ENCODE measurements at regions not wholly inside any gene's neighbourhood (a gene's known extent, or its start where the extent isn't known, plus 50 kb on each side); places are given as distances from the start of the nearest gene placed in this dataset.

GRCh38 chr5:68002836-68003235, 212.7 kb upstream of the PIK3R1 start:
- SMC1A ChIA-PET (ENCODE audit: uncharacterized antibody, unreplicated experiment) = no interaction called here
- Histone ChIP-seq H3K27me3 (replicated peaks in 1 of 2; ENCODE audit: control insufficient read depth in 2 of 2, insufficient read depth in 2 of 2, low read length in 1 of 2) (no peaks in the 10 kb centered on the region), H3K79me2 (ENCODE audit: control insufficient read depth, insufficient read depth, low read length) (no peaks in the 10 kb centered on the region), H3K36me3 (ENCODE audit: control insufficient read depth in 2 of 2, insufficient read depth in 2 of 2, low read length in 1 of 2) (no peaks in the 10 kb centered on the region), H3K4me1 (ENCODE audit: control insufficient read depth, insufficient read depth, low read length) (no peaks in the 10 kb centered on the region), H3K9ac (ENCODE audit: control insufficient read depth, insufficient read depth, low read length) (no peak overlapping the region), H3K9me3 (replicated peaks; ENCODE audit: control insufficient read depth, insufficient read depth, low read length) (no peaks in the 10 kb centered on the region), H3K4me2 (ENCODE audit: control insufficient read depth, insufficient read depth) (no peak overlapping the region), H3K4me3 (no peak overlapping the region), H4K20me1 (ENCODE audit: control insufficient read depth, insufficient read depth) (no peaks in the 10 kb centered on the region), H2AFZ (ENCODE audit: control insufficient read depth, low read depth, low read length) (no peak overlapping the region), H3K27ac (ENCODE audit: control insufficient read depth, insufficient read depth) (no peak overlapping the region)
- TF ChIP-seq WRNIP1 (IDR thresholded peaks at IDR 0.05; ENCODE audit: borderline replicate concordance, low read depth, low read length) = no peak
- TF ChIP-seq MAX (IDR thresholded peaks at IDR 0.05; ENCODE audit: low read depth, low read length) = no peak
- TF ChIP-seq SUZ12 (IDR thresholded peaks at IDR 0.05; ENCODE audit: unreplicated experiment) = no peak
- TF ChIP-seq ATF7 (IDR thresholded peaks at IDR 0.05; ENCODE audit: low read depth) = no peak
- intact Hi-C loops (cut with micrococcal nuclease; ENCODE audit: unreplicated experiment) (no loop called here), in situ Hi-C loops (cut with MboI) (no loop called here)
- no peak for ATAC-seq
- CTCF ChIA-PET = no interaction called here
- BruUV-seq (replicated peaks) = no TSS peak
- RAD21 ChIA-PET (ENCODE audit: unreplicated experiment) = no interaction called here
- FAIRE-seq = no peak
- POLR2A ChIA-PET = no interaction called here
- WGBS (ENCODE audit: insufficient coverage, insufficient replicate concordance, low lambda C conversion rate, missing lambda C conversion rate) = 56% methylated on average over 3 of the region's 3 CpGs
- no peak for DNase-seq (ENCODE audit: low read depth, low spot score)

GRCh38 chr5:68000805-68001204, 214.8 kb upstream of the PIK3R1 start:
- Histone ChIP-seq H3K4me1 (ENCODE audit: control insufficient read depth, insufficient read depth, low read length) (no peaks in the 10 kb centered on the region), H3K4me3 (no peak overlapping the region), H3K9me3 (replicated peaks; ENCODE audit: control insufficient read depth, insufficient read depth, low read length) (no peaks in the 10 kb centered on the region), H3K9ac (ENCODE audit: control insufficient read depth, insufficient read depth, low read length) (no peak overlapping the region), H3K79me2 (ENCODE audit: control insufficient read depth, insufficient read depth, low read length) (no peaks in the 10 kb centered on the region), H3K36me3 (ENCODE audit: control insufficient read depth in 2 of 2, insufficient read depth in 2 of 2, low read length in 1 of 2) (no peaks in the 10 kb centered on the region), H3K4me2 (ENCODE audit: control insufficient read depth, insufficient read depth) (no peak overlapping the region), H3K27me3 (replicated peaks in 1 of 2; ENCODE audit: control insufficient read depth in 2 of 2, insufficient read depth in 2 of 2, low read length in 1 of 2) (no peaks in the 10 kb centered on the region), H2AFZ (ENCODE audit: control insufficient read depth, low read depth, low read length) (no peak overlapping the region), H3K27ac (ENCODE audit: control insufficient read depth, insufficient read depth) (no peak overlapping the region), H4K20me1 (ENCODE audit: control insufficient read depth, insufficient read depth) (no peaks in the 10 kb centered on the region)
- no TSS peak for BruUV-seq (replicated peaks)
- ChIA-PET SMC1A (ENCODE audit: uncharacterized antibody, unreplicated experiment) (interaction anchor here (0.8 kb wide), 1 partner anchor 20 kb away, joined by 3 read pairs; no protein-coding TSS in a partner anchor), POLR2A (no interaction called here), CTCF (no interaction called here), RAD21 (ENCODE audit: unreplicated experiment) (no interaction called here)
- intact Hi-C loops (cut with micrococcal nuclease; ENCODE audit: unreplicated experiment) = no loop called here
- DNase-seq (ENCODE audit: low read depth, low spot score) = no peak
- TF ChIP-seq TARDBP (IDR thresholded peaks at IDR 0.05; ENCODE audit: borderline replicate concordance) = no peak
- TF ChIP-seq SMAD5 (IDR thresholded peaks at IDR 0.05; ENCODE audit: low read depth) = no peak
- TF ChIP-seq EZH2 (IDR thresholded peaks at IDR 0.05; ENCODE audit: borderline replicate concordance, control insufficient read depth, low read depth, low read length) = no peak
- FAIRE-seq = no peak
- in situ Hi-C loops (cut with MboI) = no loop called here
- no peak for ATAC-seq
